ENCODE measurements at regions not wholly inside any gene's neighbourhood (a gene's known extent, or its start where the extent isn't known, plus 50 kb on each side); places are given as distances from the start of the nearest gene placed in this dataset.

- DNase-seq (ENCODE audit: low read depth): no peak
Observed at GRCh38 chr4:123266221-123266620, 130.4 kb upstream of the SPRY1 start.

- no peak for DNase-seq (ENCODE audit: low read depth)
Observed at GRCh38 chr4:123278755-123279154, 117.8 kb upstream of the SPRY1 start.

- DNase-seq (ENCODE audit: low read depth): no peak
Observed at GRCh38 chr4:123283371-123283895, 113.2 kb upstream of the SPRY1 start.

- DNase-seq (ENCODE audit: low read depth): no peak
Observed at GRCh38 chr4:123284168-123284567, 112.4 kb upstream of the SPRY1 start.

DNA sequence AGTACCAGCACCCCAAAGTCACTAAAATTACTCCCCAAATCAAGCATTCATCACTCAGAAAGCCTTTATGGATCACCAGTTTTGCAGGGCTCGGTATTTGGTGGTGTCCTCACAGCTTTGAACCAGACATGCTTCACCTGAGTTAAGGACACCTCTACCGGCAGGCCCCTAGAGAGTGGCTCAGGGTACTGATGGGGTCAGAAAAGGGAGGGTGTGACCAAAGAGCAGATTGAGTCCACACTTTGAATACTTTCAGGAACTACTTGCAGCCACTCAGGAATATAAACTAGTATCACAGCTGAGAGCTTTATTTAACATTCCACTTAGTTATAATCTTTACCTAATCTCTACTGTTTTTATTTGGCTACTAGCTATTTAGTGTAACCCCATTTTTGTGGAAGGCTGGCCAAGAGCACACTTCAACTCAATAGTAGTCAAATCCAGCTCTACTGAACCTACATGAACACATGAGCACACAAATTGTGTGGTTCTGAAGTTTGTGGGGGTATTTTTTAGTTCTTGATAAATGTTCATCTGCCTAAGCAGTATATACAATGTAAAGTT, 109.6 kb upstream of the SPRY1 start:
- no peak for DNase-seq (ENCODE audit: low read depth)

- DNase-seq (ENCODE audit: low read depth): no peak
Observed at GRCh38 chr4:123288309-123289025, 108.1 kb upstream of the SPRY1 start.

GRCh38 chr4:123291329-123291728, 105.3 kb upstream of the SPRY1 start:
- DNase-seq (ENCODE audit: low read depth): peak; percentile 8

GRCh38 chr4:123297836-123298235, 98.8 kb upstream of the SPRY1 start:
- DNase-seq (ENCODE audit: low read depth): no peak

DNA sequence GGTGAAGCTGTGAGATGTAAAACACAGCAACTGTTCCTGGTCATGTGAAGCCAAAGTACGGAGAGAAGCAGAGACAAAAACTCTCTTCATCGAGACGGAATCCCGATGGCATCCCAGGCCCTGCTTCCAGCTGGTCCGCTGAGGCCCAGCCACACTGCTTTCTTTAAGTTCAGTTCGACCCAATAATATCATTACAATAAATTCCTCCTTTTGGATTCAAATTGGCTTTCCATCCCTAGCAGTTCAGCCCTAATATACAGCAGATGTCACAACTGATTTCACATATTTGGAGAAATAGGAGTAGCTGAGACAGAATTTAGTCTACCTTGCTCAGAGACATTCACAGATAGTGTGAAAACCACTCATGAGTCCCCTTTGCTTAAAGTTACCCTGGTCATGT, 98.3 kb upstream of the SPRY1 start:
- no peak for DNase-seq (ENCODE audit: low read depth)

DNA sequence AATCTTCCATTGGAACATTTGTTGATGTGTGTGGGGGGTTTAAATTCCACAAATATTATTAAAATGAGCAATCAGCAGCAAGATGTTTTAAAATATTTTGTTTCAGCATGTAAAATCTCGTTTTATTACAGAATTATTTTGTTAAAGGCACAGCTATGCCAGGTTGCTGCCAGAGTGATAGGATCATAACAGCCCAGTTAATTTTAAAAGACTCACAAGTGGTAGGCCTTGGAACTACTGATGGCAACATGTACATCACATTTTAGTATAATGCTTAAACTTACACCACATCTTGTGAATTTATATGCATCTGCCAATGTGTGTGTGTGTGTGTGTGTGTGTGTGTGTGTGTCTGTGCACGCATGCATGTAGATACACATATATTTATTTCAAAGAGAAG, 97.8 kb upstream of the SPRY1 start:
- no peak for DNase-seq (ENCODE audit: low read depth)

DNA sequence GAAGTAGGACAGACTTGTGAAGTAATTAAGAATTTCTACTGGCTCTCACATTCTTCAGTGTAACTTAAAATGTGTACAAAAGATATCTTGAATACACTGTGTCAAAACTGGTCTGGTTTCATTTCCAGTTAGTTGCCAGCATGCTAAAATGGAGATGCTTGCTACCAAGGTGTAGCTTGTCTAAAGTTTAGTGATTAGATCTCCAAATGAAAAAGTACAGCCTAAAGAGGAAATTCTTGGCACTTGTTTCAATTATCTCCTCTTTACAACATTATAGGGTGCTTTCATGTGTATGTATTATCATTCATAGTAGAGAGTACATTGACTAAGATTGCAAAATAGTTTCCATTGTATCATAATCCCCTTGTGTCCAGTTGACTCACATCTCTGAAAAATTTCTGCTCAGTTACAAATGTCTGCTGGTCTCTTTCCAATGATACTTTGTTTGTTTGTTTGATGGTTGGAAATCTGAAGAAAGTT, 97.3 kb upstream of the SPRY1 start:
- no peak for DNase-seq (ENCODE audit: low read depth)

- DNase-seq (ENCODE audit: low read depth): peak; percentile 33
Observed at GRCh38 chr4:123300222-123301039, 96.2 kb upstream of the SPRY1 start.

GRCh38 chr4:123301923-123302322, 94.7 kb upstream of the SPRY1 start:
- no peak for DNase-seq (ENCODE audit: low read depth)

- no peak for DNase-seq (ENCODE audit: low read depth)
Observed at GRCh38 chr4:123304151-123304964, 92.2 kb upstream of the SPRY1 start.

DNA sequence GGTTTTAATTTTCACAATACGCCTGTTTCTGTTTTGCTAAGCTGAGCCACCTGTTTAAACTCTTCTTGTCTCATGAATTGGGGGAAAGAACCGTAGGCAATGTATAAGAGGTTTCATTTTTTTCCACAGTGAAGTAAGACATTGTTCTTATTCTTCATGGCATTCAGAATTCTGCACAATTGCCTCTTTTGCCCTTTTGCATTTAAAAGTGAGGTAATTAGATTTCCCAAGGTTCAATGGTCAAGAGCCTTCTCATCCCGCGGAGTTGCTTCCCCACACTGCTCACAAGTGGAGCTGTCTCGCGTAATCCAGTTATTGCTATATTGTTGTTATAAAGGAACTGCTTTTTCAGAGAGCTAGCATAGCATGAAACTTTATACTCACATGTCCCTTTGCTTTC, 90.9 kb upstream of the SPRY1 start:
- DNase-seq (ENCODE audit: low read depth): no peak

GRCh38 chr4:123306769-123307168, 89.8 kb upstream of the SPRY1 start:
- no peak for DNase-seq (ENCODE audit: low read depth)

GRCh38 chr4:123308667-123309066, 87.9 kb upstream of the SPRY1 start:
- DNase-seq (ENCODE audit: low read depth): no peak

DNA sequence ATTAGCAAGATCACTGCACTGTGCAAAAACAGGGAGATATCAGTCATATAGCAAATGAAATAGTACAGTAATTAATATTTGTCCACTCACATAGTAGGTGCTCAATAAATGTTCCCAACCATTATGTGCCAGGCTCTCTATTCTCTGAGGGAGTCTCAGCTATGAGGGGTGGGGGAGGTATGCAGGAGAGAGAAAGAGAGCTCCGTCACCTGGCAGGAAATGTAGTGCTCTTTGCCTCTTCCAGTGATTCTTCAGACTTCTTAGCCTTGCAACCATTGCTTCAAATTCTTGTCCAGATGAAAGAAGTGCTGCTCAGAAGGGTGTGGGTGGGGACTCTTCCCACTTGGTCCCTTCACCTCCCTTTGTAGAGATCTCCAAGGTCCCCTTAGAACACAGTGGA, 84.5 kb upstream of the SPRY1 start:
- no peak for DNase-seq (ENCODE audit: low read depth)

DNA sequence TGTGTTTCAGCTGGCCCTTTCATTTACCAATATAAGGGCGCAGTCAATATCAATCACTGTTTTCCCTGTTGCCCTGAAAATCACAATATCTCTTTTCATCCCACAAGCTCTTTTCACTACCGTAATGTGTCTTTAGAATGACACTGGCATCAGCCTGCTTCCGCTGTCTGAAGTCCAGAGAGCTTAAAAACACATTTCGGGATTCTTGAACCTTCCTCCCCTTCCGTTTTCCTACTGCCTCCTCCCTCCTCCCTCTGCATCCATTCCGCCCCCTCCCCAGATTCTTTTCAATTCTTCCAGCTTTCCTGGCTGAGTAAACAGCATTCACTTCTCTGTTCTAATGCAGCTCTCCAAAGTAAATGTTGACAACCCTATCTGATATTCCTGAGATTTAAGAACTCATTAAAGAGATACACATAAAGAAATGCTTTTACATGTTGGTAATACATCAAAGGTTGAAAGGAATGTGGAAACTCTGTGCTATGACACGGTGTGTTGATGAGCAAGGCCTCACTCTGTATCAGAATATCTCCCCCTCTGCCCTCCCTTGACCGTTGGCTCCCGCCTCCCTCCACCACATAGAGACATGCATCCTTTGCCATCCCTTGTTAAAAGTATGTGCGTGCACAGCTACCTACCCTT, 83.5 kb upstream of the SPRY1 start:
- DNase-seq (ENCODE audit: low read depth): no peak

DNA sequence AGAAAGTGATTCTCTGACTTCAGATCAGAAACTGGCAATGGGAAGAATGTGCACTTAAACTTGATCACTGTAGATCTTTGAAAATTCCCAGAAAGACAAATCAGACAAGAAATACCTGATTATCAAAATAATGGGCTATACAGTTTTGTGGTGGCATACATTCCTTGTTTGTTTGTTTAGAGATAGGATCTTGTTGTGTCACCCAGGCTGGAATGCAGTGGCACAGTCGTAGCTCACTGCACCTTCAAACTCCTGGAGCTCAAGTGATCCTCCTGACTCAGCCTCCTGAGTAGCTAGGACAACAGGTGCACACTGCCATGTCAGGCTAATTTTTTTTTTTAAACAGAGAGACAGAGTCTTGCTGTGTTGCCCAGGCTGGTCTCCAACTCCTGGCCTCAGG, 81.0 kb upstream of the SPRY1 start:
- no peak for DNase-seq (ENCODE audit: low read depth)

GRCh38 chr4:123317211-123317610, 79.4 kb upstream of the SPRY1 start:
- DNase-seq (ENCODE audit: low read depth): no peak

- no peak for DNase-seq (ENCODE audit: low read depth)
Observed at GRCh38 chr4:123319639-123320038, 77.0 kb upstream of the SPRY1 start.
